ENCODE measurements at regions not wholly inside any gene's neighbourhood (a gene's known extent, or its start where the extent isn't known, plus 50 kb on each side); places are given as distances from the start of the nearest gene placed in this dataset.
A peak's percentile ranks its signal among the peaks of the same experiment; 100 is the strongest.
"Not testable (repeated sequence)": the region's sequence is repeated elsewhere in the genome, so short reads cannot be mapped to it uniquely, and the experiment has no call there.

- intact Hi-C loops (cut with micrococcal nuclease) = no loop called here
- no peak for ATAC-seq
- no peak for DNase-seq
These were observed 204.0 kb downstream of the BAMBI start for GRCh38 chr10:28881171-28881882.

GRCh38 chr10:28883741-28884423, 206.6 kb downstream of the BAMBI start:
- ATAC-seq (no peak), DNase-seq (no peak)
- intact Hi-C loops (cut with micrococcal nuclease) = no loop called here

DNA sequence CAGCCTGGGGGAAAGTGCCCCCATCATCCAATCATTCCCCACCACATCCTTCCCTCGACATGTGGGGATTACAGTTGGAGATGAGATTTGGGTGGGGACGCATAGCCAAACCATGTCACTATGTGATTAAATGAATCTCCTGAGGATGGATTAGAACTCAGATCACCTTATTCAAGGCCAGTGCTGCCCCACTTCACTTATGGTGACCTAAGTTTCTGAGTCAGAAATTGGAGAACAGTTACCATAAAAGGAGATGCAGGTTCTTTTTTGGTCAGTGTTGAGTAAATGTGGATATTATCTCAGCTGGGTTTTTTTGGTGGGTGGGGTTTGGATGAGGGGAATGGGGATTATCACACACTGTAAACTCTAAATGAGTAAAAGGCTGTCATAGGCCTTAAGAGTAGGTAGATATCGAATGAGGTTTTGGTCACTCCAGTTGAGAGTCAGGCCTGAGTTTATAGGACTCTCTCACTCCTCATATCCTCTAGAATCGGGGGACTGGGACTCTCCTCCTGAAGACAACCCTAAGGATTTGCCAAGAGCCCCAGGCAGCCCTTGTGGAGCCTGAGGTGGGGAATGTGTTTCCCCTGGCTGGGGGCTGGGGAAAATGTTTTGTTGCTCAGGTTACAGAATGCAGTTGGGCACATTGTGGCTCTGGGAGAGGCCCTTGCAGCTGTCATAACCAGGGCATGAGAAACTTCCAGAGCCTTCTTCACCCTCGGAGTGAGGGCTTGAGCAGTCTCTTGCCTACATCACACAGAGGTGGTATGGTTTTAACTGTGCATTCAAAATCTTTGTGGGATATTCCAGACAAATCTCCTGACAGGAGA, 213.0 kb downstream of the BAMBI start:
- ATAC-seq = peak; percentile 23
- intact Hi-C loops (cut with micrococcal nuclease) = no loop called here
- no peak for DNase-seq

GRCh38 chr10:28891058-28891713, 213.9 kb downstream of the BAMBI start:
- intact Hi-C loops (cut with micrococcal nuclease) = no loop called here

DNA sequence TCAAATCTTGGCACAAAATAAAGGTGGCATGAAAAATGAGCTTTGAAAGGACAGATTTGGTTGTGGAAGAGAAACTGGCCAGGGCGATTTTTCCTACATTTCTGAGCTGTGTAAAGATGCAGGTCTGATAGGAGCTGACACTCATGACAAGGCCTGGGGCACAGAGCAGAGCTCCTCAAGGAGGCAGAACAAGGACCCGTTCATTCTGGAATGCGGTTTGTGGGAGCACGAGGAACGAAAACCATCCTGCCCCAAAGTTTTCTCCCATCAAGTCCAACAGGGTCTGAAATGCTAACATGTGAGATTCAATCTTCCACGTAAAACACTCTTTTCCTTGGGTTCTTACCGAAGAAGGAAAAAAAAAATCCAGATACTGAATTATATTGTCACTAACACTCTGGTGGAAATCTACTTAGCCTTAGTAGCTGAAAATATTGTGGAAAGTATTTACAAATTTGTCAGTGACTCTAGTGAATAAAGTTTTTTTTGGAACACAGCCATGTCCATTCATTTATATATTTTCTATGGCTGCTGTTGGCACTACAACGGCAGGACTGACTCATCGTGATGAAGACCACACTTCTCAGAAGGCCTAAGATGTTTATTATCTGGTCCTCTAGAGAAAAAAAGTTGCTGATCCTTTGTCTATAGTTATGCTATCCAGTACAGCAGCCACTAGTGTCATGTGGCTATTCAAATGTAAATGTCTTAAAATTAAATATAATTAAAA, 215.7 kb downstream of the BAMBI start:
- DNase-seq = no peak
- no peak for ATAC-seq
- intact Hi-C loops (cut with micrococcal nuclease) = no loop called here

More at GRCh38 chr10:28891058-28891713, 213.9 kb downstream of the BAMBI start:
- no peak for DNase-seq
- ATAC-seq = peak; percentile 77

- intact Hi-C loops (cut with micrococcal nuclease) = no loop called here
- ATAC-seq (no peak), DNase-seq (no peak)
These were observed 216.8 kb downstream of the BAMBI start for GRCh38 chr10:28894146-28894545.

- ATAC-seq; DNase-seq; intact Hi-C loops (cut with micrococcal nuclease): not testable (repeated sequence)
These were observed 218.3 kb downstream of the BAMBI start for GRCh38 chr10:28895671-28896070.

GRCh38 chr10:28896791-28897409, 219.6 kb downstream of the BAMBI start:
- intact Hi-C loops (cut with micrococcal nuclease) = not testable (repeated sequence)
- DNase-seq = peak; percentile 57
- peak; percentile 8 for ATAC-seq

- ATAC-seq (peak; percentile 96), DNase-seq (peak; percentile 63)
- intact Hi-C loops (cut with micrococcal nuclease) = no loop called here
These were observed 220.5 kb downstream of the BAMBI start for GRCh38 chr10:28897617-28898464.

- ATAC-seq = no peak
- DNase-seq = no peak
- intact Hi-C loops (cut with micrococcal nuclease) = no loop called here
These were observed 224.9 kb downstream of the BAMBI start for GRCh38 chr10:28902215-28902614.

DNA sequence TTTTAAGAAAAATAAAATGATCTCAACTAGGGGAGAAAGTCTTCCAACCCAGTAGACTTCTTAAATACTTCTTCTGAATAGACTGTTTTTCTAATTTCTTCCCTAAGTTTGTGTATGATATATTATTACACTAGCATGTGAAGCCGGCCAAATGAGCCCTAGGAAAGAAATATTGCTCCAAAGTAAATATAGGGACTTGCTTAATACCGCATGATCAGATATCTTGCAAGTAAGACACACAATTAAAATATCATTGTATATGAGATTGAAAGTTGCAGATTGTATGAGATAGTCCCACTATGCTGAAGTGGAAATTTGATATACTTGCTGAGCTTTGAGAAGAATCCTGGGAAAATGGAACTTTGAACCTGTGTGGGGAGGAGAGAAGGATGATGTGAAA, 225.7 kb downstream of the BAMBI start:
- ATAC-seq (no peak), DNase-seq (no peak)
- intact Hi-C loops (cut with micrococcal nuclease) = no loop called here

DNA sequence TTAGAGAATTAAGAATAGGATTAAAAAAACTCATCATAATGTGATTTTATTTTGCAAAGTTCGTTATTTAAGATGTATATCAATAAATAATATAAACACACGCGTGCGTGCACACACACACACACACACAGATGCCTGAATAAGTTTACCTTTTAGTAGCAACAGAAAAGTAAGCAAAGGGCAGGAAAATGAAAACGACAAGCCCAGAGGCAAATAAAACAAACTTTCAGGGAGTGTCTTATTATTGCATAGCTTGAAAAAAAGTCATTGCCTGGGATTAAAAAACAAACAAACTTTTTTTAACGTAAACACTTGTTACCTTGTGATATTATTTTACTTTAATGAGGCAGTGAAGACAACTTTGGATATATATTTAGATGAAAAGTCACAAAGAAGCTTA, 226.4 kb downstream of the BAMBI start:
- ATAC-seq (no peak), DNase-seq (no peak)
- intact Hi-C loops (cut with micrococcal nuclease) = no loop called here

GRCh38 chr10:28905371-28905770, 228.1 kb downstream of the BAMBI start:
- intact Hi-C loops (cut with micrococcal nuclease) = no loop called here
- ATAC-seq (no peak), DNase-seq (no peak)

DNA sequence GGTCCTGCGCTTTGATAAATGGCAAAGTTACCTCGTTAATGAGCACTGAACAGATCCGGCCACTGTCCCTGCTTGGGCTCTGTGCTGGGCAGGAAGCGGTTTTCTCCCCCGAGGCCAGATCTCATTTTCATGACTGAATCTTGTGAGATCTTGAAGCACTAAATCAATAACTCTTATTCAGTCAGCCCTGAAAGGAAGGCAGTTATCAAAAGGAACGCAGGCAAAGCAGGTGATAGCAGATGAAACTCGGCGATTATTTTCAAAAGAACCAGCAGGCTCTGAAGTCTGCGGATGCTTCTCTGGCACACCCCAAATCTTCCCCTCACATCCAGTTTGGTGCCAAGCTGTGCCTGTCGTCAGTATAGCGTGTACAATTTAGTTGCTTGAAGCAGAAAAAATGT, 228.7 kb downstream of the BAMBI start:
- DNase-seq (no peak), ATAC-seq (no peak)
- intact Hi-C loops (cut with micrococcal nuclease) = no loop called here

DNA sequence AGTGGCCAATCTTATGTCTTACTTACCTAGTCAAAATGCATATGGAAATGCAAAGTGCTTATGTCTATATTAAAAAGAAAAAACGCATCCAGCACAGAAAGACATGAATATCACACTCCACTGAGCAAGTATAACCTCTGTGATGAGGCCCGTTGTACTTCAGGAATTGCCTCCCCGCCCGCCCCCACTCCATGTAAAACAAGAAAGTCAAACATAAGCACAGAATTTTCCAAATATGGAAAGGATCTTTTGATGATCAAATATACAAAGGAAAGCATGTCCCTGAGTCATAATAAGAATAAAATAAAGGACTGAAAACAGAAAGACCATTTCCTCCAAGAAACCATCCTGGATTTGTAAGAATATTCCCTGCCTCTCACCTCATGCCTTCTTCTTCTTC, 229.1 kb downstream of the BAMBI start:
- intact Hi-C loops (cut with micrococcal nuclease) = no loop called here
- DNase-seq (no peak), ATAC-seq (no peak)

- no peak for DNase-seq
- ATAC-seq = no peak
- intact Hi-C loops (cut with micrococcal nuclease) = no loop called here
These were observed 229.6 kb downstream of the BAMBI start for GRCh38 chr10:28906934-28907333.

GRCh38 chr10:28909875-28910274, 232.6 kb downstream of the BAMBI start:
- ATAC-seq (no peak), DNase-seq (no peak)
- intact Hi-C loops (cut with micrococcal nuclease) = no loop called here

DNA sequence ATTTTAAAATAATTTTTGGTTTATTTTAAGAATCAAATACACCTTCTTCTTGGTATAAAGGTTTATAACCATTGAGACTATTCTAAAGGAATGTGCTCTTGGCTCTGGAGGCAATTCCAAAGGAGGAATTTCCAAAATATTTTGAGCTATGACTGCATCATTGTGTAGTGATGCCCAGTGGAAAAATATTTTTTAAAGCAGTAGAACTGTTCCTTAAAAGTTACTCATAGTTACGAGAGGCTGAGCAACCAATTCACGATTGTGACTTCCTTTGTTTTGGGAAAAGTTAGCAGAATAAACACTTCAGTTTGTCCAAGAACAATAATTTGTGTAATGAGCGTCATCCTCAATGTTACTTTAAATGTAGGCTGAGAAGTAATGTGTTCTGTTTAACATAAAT, 233.6 kb downstream of the BAMBI start:
- intact Hi-C loops (cut with micrococcal nuclease) = no loop called here
- DNase-seq (no peak), ATAC-seq (peak; percentile 21)
